Astrocyte of the spinal cord (primary cell): ENCODE measurements at regions not wholly inside any gene's neighbourhood (a gene's known extent, or its start where the extent isn't known, plus 50 kb on each side); places are given as distances from the start of the nearest gene placed in this dataset.

Source experiments
- DNase-seq: peaks from one replicate; pipeline ENCODE4 v3.0.0; 2011; ENCODE audit warnings: low read depth, low spot score
- H3K4me3 ChIP-seq: 2 replicates; pipeline ENCODE4 v1.5.1; 2011; ENCODE audit warnings: low read depth, mild to moderate bottlenecking, low read length, moderate library complexity
- in situ Hi-C: cut with HindIII; loops from 2 replicates; pipeline ENCODE4 v1.10.0; 2017; ENCODE audit warnings: low sequenced_read_pairs
- TF ChIP-seq, protein P1 (sequence below): IDR thresholded peaks from 2 replicates; pipeline ENCODE4 v1.5.1; 2012; ENCODE audit warnings: low read depth, mild to moderate bottlenecking, low read length, inconsistent platforms

DNA sequence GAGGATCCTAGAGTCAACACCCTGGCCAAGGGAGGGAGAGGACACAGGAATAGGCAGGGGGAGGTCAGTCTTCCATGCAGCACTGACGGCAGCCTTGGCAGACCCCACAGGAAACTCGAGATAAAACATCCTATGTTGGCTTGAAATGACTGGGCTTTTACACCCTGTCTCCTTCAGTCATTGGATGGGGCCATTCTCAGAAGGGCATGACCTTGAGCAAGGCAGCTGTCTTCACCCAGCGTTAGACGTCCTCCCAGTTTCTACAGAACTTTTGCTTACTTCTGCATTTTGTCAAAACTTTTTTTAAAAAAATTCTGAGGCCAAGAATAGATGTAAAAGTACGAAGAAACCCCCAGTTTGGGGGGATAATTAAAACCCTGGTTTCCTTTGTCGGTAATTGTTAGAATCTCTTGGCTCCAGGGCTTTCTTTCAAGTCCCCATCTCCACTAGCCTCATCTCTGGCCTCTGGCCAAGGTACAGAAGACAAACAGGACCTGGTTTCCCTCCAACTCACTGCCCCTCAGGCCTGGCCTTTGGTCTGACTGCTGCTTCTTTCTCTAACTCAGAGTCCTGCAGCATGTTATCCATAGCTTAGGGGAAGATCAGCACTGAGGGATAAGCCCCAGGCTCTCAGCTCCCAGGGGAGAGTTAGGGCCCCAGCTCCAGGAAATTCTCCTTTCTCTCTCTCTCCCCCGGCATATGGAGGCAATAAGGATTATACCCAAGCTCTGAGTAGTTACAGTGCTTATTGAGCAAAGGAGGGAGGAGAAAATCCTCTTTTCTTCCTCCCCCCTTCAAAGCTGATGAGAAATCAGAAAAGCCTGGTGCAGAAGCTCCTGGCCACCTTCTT lies 51.6 kb upstream of the KCND3 start:
- in situ Hi-C loops, result no loop called here
- H3K4me3 ChIP-seq, result no peak overlapping the region
- DNase-seq, result no peak
- TF ChIP-seq, protein P1, sequence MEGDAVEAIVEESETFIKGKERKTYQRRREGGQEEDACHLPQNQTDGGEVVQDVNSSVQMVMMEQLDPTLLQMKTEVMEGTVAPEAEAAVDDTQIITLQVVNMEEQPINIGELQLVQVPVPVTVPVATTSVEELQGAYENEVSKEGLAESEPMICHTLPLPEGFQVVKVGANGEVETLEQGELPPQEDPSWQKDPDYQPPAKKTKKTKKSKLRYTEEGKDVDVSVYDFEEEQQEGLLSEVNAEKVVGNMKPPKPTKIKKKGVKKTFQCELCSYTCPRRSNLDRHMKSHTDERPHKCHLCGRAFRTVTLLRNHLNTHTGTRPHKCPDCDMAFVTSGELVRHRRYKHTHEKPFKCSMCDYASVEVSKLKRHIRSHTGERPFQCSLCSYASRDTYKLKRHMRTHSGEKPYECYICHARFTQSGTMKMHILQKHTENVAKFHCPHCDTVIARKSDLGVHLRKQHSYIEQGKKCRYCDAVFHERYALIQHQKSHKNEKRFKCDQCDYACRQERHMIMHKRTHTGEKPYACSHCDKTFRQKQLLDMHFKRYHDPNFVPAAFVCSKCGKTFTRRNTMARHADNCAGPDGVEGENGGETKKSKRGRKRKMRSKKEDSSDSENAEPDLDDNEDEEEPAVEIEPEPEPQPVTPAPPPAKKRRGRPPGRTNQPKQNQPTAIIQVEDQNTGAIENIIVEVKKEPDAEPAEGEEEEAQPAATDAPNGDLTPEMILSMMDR, result no peak

DNA sequence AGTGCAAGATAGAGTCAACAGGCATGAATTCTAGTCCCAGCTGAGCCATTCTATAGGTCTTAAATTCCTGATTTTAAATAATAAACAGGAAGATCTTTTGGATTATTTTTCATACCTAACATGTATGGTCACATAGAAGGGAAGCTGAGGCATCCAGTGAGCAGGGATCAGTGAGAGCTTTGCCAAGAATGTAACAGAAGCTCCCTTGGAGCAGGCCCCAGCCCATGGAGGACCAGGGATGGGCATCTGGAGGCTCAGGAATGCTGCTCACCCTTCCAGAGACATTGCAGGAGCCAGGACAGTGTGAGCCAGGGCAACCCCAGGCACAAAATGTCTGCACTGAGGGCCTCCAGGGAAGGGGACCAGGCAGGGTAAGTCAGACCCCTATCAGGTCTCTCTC lies 54.4 kb upstream of the KCND3 start:
- no peak overlapping the region for H3K4me3 ChIP-seq
- no peak for DNase-seq
- in situ Hi-C loops, result no loop called here
- TF ChIP-seq, protein P1, result no peak

DNA sequence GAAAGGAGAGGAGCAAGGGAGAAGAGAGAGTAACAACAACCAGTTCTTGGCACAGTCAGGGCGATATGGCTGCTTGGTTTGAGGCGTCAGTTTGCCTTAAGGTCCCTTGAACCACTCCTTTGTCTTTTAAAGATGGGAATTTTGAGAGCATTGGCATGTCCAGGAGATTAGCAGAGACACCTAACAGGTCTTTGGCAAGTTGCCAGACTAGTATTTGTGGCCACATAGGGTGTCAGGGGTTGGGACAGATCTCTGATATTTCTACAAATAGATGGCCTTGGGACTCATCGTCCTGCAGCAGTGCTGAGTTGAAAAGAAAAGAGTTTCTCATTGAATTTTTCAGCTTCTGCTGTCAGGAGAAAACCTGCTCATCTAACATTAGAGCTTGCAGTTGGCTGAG lies 55.3 kb upstream of the KCND3 start:
- TF ChIP-seq, protein P1, result no peak
- in situ Hi-C loops, result no loop called here

DNA sequence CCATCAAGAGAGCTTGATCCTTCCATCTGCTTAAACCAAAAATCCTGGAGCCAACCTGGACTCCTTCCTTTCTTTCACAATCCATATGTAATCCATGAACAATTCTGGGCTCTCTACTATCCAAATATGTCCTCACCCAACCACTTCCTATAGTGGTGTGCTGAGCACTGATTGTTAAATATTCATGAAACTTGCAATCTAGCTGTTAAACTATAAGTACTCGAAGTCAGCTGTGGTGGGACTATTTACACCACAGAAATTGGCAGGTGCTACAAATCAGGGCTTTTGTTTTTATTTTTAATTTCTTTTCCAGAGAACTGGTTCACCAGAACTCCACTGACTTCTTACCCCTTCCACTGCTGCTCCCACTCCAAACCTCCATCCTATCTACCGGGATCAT lies 57.2 kb upstream of the KCND3 start:
- in situ Hi-C loops, result no loop called here
- no peak overlapping the region for H3K4me3 ChIP-seq
- no peak for DNase-seq
- TF ChIP-seq, protein P1, result no peak

More for the DNA sequence above, 55.3 kb upstream of the KCND3 start:
- no peak for DNase-seq
- no peak overlapping the region for H3K4me3 ChIP-seq

DNA sequence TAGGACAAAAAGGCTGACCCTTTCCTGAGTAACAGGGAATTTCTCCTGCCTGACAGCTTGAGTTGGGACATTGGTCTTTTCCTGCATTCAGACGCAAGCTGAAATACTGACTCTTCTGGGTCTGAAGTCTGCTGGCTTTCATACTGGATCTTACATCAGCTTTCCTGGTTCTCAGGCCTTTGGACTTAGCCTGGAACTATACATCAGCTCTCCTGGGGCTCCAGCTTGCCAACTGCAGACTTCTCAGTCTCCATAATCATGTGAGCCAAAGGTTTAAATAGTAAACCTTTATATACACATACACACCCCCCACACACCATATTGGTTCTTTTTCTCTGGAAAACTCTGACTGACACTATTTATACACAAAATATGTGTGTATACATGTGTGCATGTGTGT lies 59.0 kb upstream of the KCND3 start:
- H3K4me3 ChIP-seq, result no peak overlapping the region
- TF ChIP-seq, protein P1, result no peak
- no peak for DNase-seq
- in situ Hi-C loops, result no loop called here

DNA sequence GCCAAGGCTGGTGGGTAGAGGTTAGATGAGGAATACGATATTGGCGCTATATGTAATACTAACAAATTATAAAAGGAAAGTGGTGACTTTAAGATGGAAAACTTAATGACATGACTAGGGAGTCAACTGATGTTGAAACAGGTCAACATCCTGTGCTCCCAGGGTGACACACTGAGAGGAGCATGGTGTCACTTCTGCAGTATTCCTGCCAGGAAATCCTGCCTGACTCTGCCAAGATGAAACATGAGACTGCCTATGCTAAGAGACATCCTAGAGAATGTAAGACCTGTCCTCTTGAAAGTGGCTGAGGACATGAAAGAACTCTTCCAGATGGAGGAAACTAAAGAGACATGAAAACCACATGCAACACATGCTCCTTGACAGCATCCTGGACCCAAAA lies 65.0 kb upstream of the KCND3 start:
- in situ Hi-C loops, result no loop called here
- no peak for DNase-seq
- TF ChIP-seq, protein P1, result no peak
- no peak overlapping the region for H3K4me3 ChIP-seq
